PFSK-1 (cell line): ENCODE measurements at regions not wholly inside any gene's neighbourhood (a gene's known extent, or its start where the extent isn't known, plus 50 kb on each side); places are given as distances from the start of the nearest gene placed in this dataset.

Source experiments
- FOXP2 ChIP-seq: optimal IDR thresholded peaks from 2 replicates; pipeline ENCODE3; 2011; ENCODE audit warnings: borderline replicate concordance, control low read depth, inconsistent platforms; ENCODE audit not compliant: insufficient read depth; ENCODE audit errors: extremely low read length, extremely low read depth
- POLR2AphosphoS5 ChIP-seq: IDR thresholded peaks from 2 replicates; pipeline ENCODE4 v1.6.1; 2012; ENCODE audit warnings: low read depth, mild to moderate bottlenecking, control low read depth, low read length, moderate library complexity
- SIN3A ChIP-seq: IDR thresholded peaks from 2 replicates; pipeline ENCODE4 v1.6.1; 2012; ENCODE audit warnings: mild to moderate bottlenecking, low read length, moderate library complexity, borderline replicate concordance; ENCODE audit not compliant: insufficient read depth
- TAF1 ChIP-seq: IDR thresholded peaks from 2 replicates; pipeline ENCODE4 v1.6.1; 2012; ENCODE audit warnings: low read length, control low read depth, borderline replicate concordance; ENCODE audit not compliant: insufficient read depth
- TF ChIP-seq, protein P1 (sequence below), 2 experiments: IDR thresholded peaks; 2 replicates each; pipeline versions ENCODE4 v1.6.1 to v1.8.0; 2011 to 2012; ENCODE audit warnings: low read depth in 2 of 2, low read length in 2 of 2, control low read depth in 1 of 2, inconsistent platforms in 1 of 2, mild to moderate bottlenecking in 1 of 2, moderate library complexity in 1 of 2; ENCODE audit not compliant: insufficient read depth in 1 of 2

- TF ChIP-seq, protein P1, sequence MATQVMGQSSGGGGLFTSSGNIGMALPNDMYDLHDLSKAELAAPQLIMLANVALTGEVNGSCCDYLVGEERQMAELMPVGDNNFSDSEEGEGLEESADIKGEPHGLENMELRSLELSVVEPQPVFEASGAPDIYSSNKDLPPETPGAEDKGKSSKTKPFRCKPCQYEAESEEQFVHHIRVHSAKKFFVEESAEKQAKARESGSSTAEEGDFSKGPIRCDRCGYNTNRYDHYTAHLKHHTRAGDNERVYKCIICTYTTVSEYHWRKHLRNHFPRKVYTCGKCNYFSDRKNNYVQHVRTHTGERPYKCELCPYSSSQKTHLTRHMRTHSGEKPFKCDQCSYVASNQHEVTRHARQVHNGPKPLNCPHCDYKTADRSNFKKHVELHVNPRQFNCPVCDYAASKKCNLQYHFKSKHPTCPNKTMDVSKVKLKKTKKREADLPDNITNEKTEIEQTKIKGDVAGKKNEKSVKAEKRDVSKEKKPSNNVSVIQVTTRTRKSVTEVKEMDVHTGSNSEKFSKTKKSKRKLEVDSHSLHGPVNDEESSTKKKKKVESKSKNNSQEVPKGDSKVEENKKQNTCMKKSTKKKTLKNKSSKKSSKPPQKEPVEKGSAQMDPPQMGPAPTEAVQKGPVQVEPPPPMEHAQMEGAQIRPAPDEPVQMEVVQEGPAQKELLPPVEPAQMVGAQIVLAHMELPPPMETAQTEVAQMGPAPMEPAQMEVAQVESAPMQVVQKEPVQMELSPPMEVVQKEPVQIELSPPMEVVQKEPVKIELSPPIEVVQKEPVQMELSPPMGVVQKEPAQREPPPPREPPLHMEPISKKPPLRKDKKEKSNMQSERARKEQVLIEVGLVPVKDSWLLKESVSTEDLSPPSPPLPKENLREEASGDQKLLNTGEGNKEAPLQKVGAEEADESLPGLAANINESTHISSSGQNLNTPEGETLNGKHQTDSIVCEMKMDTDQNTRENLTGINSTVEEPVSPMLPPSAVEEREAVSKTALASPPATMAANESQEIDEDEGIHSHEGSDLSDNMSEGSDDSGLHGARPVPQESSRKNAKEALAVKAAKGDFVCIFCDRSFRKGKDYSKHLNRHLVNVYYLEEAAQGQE (IDR thresholded peaks at IDR 0.05; ENCODE audit: insufficient read depth in 1 of 2, low read depth in 2 of 2, low read length in 2 of 2): no peak
- TF ChIP-seq TAF1: no peak
- no peak for TF ChIP-seq FOXP2
- TF ChIP-seq SIN3A: no peak
- TF ChIP-seq POLR2AphosphoS5: no peak
Measured at GRCh38 chr5:63094730-63095129, 516.1 kb downstream of the LRRC70 start.

DNA sequence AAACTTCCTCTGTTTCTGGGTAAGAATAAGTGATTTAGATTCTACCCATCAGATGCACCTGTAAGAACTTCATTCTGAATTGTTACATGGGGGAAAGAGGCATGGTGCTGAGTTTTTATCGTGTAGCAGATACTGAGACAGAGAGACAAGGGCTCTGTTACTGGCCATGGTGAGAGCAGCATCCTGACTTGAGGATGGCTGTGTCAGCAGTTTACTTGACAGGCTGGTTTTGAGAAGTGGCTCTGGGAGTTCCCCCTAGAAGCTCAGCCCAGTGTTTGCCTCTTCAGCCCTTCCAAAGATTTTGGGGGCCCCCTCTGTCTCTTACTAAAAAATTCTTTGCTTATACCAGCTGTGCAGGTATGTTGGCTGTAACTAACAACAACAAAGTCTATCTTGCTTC is 510.5 kb downstream of the LRRC70 start:
- no peak for TF ChIP-seq TAF1
- no peak for TF ChIP-seq SIN3A
- TF ChIP-seq, protein P1 (IDR thresholded peaks at IDR 0.05; ENCODE audit: insufficient read depth in 1 of 2, low read depth in 2 of 2, low read length in 2 of 2): no peak
- TF ChIP-seq POLR2AphosphoS5: no peak

GRCh38 chr5:63085561-63085960 is 506.9 kb downstream of the LRRC70 start:
- no peak for TF ChIP-seq FOXP2
- no peak for TF ChIP-seq SIN3A
- TF ChIP-seq, protein P1 (IDR thresholded peaks at IDR 0.05; ENCODE audit: insufficient read depth in 1 of 2, low read depth in 2 of 2, low read length in 2 of 2): no peak
- TF ChIP-seq POLR2AphosphoS5: no peak
- TF ChIP-seq TAF1: no peak

GRCh38 chr5:63081402-63081801 is 502.8 kb downstream of the LRRC70 start:
- no peak for TF ChIP-seq FOXP2
- TF ChIP-seq, protein P1 (IDR thresholded peaks at IDR 0.05; ENCODE audit: insufficient read depth in 1 of 2, low read depth in 2 of 2, low read length in 2 of 2): no peak
- TF ChIP-seq POLR2AphosphoS5: no peak
- TF ChIP-seq SIN3A: no peak
- no peak for TF ChIP-seq TAF1

- TF ChIP-seq TAF1 (no peak), SIN3A (no peak), FOXP2 (no peak)
- TF ChIP-seq, protein P1 (IDR thresholded peaks at IDR 0.05; ENCODE audit: insufficient read depth in 1 of 2, low read depth in 2 of 2, low read length in 2 of 2): no peak
Measured at GRCh38 chr5:63070001-63070400, 491.4 kb downstream of the LRRC70 start.
